Stimulated activated naive B cell treated with anti-CD40 and anti-IgM and Interleukin-4, amounts not matched to agents 10 μg/mL and 1 μg/mL and 100 μg/mL, for 72 hours (primary cell): ENCODE measurements at regions not wholly inside any gene's neighbourhood (a gene's known extent, or its start where the extent isn't known, plus 50 kb on each side); places are given as distances from the start of the nearest gene placed in this dataset.

ENCODE experiments used
- ATAC-seq, 2 donors: fragments of 150-1000 bp; cut with Tn5 transposase; replicated peaks; 2 replicates each; pipeline ENCODE4 v1.10.0; 2021; ENCODE audit warnings: moderate library complexity in 1 of 2
- DNase-seq: peaks from one replicate; pipeline ENCODE4 v3.0.0; 2021
- H3K27ac Mint-ChIP-seq: one replicate; pipeline ENCODE4 v1.8.0; 2022; ENCODE audit warnings: mild to moderate bottlenecking, mixed read lengths
- H3K27me3 Mint-ChIP-seq, 2 donors: one replicate each; pipeline ENCODE4 v1.8.0; 2022; ENCODE audit warnings: mixed read lengths in 2 of 2
- H3K36me3 Mint-ChIP-seq, 2 donors: one replicate each; pipeline ENCODE4 v1.8.0; 2022; ENCODE audit warnings: mixed read lengths in 2 of 2, mild to moderate bottlenecking in 1 of 2
- H3K4me1 Mint-ChIP-seq, 2 donors: one replicate each; pipeline ENCODE4 v1.8.0; 2022; ENCODE audit warnings: mixed read lengths in 2 of 2, mild to moderate bottlenecking in 1 of 2
- H3K4me3 Mint-ChIP-seq, 2 donors: one replicate each; pipeline ENCODE4 v1.8.0; 2022; ENCODE audit warnings: mild to moderate bottlenecking in 2 of 2, mixed read lengths in 2 of 2, moderate library complexity in 1 of 2
- H3K9me3 Mint-ChIP-seq, 2 donors: one replicate each; pipeline ENCODE4 v1.8.0; 2022; ENCODE audit warnings: mixed read lengths in 2 of 2, mild to moderate bottlenecking in 1 of 2

DNA sequence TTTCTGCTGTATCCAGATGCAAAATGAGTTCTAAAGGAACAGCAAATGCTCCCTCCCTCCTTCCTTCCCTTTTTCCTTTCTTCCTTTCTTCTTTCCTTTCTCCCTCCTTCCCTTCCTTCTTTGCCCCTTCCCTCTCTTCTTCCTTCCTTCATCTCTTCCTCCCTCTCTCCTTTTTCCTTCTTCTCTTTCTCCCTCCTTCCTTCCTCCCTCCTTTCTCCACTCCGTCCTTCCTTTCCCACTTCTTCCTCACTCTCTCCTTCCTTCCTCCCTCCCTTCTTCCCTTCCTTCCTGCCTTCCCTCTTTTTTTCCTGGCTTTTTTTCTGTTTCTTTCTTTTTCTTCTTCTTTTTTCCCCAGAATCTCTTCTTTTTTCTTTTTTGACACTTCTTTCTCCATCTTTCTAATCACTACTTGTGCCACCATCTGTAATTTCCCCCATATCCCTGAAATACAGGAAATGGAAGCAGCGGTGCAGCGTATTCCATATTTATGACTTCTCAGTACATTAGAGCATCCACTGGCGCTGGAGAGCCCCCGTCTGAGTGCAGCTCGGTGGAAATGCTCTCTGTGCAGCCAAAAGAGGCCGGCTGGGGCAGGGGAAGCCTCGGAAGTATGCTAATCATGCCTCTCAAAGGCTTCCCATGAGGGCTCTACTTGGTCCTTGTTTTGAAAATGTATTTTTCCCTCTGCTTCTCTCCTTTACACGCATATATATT is 275.6 kb downstream of the TSHZ3 start:
- H3K4me1 Mint-ChIP-seq = no peaks in the 10 kb centered on the region
- no peaks in the 10 kb centered on the region for H3K9me3 Mint-ChIP-seq
- H3K36me3 Mint-ChIP-seq = no peaks in the 10 kb centered on the region
- no peak overlapping the region for H3K4me3 Mint-ChIP-seq
- ATAC-seq (no peak), DNase-seq (no peak)
- H3K27me3 Mint-ChIP-seq = peaks cover 0 to 14% of the 10 kb centered on the region in 2 donors
- H3K27ac Mint-ChIP-seq = no peak overlapping the region

DNA sequence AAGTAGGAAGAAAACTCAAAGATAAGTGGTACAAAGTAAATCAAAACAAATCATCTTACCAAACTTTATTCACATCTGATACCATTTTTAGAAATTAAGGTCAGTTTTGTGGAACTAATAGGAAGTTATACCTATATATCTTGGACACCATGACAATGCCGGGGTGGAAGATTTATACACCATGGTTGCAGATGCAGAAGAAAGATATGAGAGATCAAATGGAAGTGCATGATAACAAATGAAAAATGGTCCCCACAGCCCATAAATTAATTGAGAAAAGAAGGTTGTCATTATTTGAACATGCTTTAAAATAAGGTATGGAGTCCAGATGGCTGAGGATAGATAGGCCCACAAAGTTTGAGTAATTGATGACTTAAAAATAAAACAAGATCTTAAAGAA is 276.8 kb downstream of the TSHZ3 start:
- Mint-ChIP-seq H3K27ac (no peak overlapping the region), H3K9me3 (peaks cover 0 to 4% of the 10 kb centered on the region in 2 donors), H3K36me3 (no peaks in the 10 kb centered on the region), H3K4me1 (no peaks in the 10 kb centered on the region), H3K27me3 (peaks cover 0 to 14% of the 10 kb centered on the region in 2 donors), H3K4me3 (no peak overlapping the region)
- no peak for DNase-seq
- ATAC-seq = no peak

DNA sequence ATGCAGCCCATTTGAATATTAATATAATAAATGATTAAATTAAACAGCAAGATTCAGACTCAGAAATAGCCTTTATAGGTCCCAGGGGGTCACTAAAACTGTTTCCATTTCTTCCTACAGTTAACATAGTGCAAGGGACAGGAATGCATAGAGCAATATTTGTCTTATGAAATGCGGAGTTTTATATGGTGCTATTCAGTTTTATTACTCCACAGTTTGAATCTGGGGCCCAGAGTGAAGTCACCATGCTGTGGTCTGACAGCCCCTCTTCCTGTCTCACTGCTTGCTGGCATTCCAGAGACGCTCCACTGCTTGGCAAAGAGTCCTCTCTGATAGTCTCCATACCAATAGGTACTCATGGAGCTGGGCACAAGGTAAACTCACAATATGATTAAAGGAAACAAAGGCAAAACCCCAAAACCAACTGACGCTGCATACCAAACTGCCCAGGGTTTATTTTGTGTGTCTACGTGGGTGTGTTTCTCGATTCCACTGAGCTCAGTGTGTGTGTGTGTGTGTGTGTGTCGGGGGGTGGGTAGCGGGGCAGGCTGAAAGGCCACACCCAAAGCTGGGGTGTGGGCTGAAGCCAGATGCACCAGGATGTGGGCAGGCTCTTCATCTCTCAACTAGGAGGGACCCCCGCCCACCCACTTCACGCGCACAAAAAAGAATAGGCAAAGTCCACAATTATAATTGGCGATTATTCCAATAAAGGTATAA is 277.9 kb downstream of the TSHZ3 start:
- Mint-ChIP-seq H3K4me1 (no peaks in the 10 kb centered on the region), H3K4me3 (no peak overlapping the region), H3K36me3 (no peaks in the 10 kb centered on the region), H3K9me3 (peaks cover 0 to 4% of the 10 kb centered on the region in 2 donors), H3K27ac (no peak overlapping the region), H3K27me3 (peaks cover 0 to 14% of the 10 kb centered on the region in 2 donors)
- DNase-seq (no peak), ATAC-seq (no peak)

DNA sequence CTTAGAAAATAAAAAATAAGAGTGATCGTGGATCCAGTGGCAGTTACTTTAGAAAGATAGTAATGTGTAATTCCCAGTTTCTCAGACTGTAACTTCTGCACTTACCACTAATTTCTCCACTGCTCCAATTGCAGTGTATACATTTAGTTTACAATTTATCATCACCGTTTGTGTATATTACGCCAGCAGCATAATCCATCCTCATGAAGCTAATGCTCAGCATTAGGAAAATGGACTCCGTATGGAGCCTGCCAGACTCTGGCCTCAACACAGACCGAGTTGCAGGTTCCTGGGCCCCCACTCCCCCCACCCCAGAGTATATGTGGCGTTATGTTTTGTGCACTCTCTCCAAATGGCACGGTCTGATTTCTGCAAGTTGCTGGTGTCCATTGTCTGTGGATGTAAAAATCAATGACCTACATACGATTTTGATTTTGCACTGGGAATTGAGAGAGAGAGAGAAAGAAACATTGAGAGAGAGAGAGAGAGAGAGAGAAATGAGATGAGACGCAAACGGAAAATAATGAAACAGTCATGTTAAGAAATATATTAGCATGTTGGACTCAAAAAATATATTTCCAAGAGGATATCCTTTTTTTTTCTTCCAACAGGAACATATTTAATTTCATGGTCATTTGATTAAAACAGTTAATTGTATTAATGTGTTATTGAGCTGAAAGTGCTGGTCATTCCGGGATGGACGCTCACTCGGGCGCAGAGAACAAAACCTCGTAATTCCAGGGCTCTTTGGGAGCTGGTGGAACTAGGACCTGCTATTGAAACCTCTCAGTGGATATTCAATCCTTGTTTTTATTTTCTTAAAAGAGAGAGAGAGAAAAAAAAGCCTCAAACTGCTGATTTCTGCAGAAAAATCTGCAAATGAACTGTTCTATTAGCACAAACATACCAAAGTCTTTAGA is 278.8 kb downstream of the TSHZ3 start:
- Mint-ChIP-seq H3K27me3 (peaks cover 0 to 14% of the 10 kb centered on the region in 2 donors), H3K9me3 (peaks cover 0 to 4% of the 10 kb centered on the region in 2 donors), H3K4me1 (no peaks in the 10 kb centered on the region), H3K36me3 (no peaks in the 10 kb centered on the region), H3K4me3 (no peak overlapping the region), H3K27ac (no peak overlapping the region)
- DNase-seq (no peak), ATAC-seq (no peak)

DNA sequence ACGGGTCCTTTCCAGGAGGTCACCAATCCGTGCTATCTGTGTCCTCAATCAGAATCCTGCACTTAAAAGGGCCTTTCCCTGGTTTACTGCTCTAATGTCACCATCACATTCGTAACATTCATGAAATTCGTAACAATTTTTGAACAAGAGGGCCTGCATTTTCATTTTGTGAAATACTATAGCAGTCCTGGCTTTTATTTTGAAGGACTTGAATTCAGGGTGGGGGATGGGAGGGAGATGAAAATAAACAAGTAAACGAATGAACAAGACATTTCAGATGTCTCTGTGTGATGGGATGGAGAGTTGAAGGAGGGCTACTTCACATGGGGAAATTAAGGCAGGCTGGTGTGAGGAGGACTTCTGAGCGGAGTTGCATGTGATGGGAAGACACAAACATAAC is 281.0 kb downstream of the TSHZ3 start:
- no peaks in the 10 kb centered on the region for H3K27me3 Mint-ChIP-seq
- no peaks in the 10 kb centered on the region for H3K36me3 Mint-ChIP-seq
- H3K4me3 Mint-ChIP-seq = no peak overlapping the region
- no peaks in the 10 kb centered on the region for H3K4me1 Mint-ChIP-seq
- ATAC-seq (no peak), DNase-seq (no peak)
- peaks cover 1 to 4% of the 10 kb centered on the region in 2 donors for H3K9me3 Mint-ChIP-seq
- H3K27ac Mint-ChIP-seq = no peak overlapping the region

DNA sequence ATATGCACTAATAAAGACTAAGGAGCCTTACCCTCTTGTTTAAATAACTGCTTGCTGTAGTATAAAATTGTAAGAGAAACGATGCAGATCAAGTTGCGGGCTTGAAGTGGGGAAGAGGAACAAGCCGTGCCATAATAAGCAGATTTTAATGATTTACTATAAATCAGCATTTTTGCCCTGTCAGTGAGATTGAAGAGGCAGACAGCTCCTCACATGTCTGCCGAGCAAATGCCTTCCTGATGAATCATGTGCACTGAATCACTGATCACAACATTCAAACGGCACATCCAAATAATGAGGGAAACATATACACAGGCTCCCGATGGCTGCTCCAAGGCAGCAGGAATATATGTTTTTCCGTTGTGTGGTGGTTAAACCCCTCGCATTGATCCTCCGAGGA is 282.9 kb downstream of the TSHZ3 start:
- H3K4me1 Mint-ChIP-seq = no peaks in the 10 kb centered on the region
- H3K4me3 Mint-ChIP-seq = no peak overlapping the region
- ATAC-seq (no peak), DNase-seq (no peak)
- H3K27me3 Mint-ChIP-seq = no peaks in the 10 kb centered on the region
- H3K9me3 Mint-ChIP-seq = peaks cover 8% of the 10 kb centered on the region in 2 donors
- H3K27ac Mint-ChIP-seq = no peak overlapping the region
- H3K36me3 Mint-ChIP-seq = no peaks in the 10 kb centered on the region

DNA sequence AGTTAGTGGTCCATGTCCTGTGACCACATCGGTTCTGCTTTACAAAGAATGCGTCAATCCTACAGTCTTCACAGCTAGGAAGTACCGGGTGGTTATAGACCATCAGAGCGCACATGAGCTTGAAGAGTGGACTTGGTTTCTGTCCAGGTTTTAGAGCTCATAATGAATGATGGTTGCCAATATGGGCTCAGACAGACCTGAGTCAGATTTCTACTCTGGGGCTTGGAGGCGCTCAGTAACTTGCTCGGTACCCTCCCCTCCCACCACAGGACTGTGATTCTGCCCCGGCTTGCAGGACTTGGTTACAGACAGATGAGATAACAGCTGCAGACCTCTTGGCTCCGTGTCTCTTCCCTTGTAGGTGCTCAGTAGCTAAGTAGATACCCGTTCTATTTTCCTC is 284.7 kb downstream of the TSHZ3 start:
- DNase-seq (no peak), ATAC-seq (no peak)
- Mint-ChIP-seq H3K36me3 (no peaks in the 10 kb centered on the region), H3K27me3 (no peaks in the 10 kb centered on the region), H3K4me3 (no peak overlapping the region), H3K27ac (no peak overlapping the region), H3K4me1 (no peaks in the 10 kb centered on the region), H3K9me3 (peaks cover 8 to 12% of the 10 kb centered on the region in 2 donors)

DNA sequence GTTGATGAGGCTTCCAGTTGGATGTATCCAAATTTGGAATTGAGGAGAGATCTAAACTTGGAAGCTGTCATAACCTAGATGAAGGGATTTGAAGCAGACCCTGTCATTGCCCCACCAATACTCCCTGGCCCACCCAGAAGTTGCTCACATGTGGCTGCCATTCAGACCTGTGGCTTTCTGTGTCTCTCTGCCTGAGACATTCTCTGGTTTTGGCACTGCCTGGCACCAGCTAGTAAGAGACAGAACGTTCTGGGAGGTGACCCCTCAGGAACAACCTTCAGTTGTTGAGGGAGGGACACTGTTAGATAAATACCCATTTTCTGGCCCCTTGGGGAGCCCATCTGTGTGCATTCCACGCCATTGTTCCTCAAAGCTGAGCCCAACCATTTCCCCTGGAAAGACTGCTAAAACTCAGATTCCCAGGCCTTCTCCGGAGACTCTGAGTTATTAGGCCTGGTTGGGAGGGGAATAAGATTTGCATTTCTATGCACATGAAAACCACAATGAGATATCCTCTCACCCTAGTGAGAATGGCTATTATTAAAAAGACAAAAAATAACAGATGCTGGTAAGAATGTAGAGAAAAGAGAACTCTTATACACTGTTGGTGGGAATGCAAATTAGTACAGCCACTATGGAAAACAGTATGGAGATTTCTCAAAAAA is 290.4 kb downstream of the TSHZ3 start:
- Mint-ChIP-seq H3K4me3 (no peak overlapping the region), H3K27ac (no peak overlapping the region), H3K36me3 (no peaks in the 10 kb centered on the region), H3K4me1 (no peaks in the 10 kb centered on the region), H3K9me3 (peaks cover 9 to 13% of the 10 kb centered on the region in 2 donors), H3K27me3 (no peaks in the 10 kb centered on the region)
- DNase-seq (no peak), ATAC-seq (no peak)

DNA sequence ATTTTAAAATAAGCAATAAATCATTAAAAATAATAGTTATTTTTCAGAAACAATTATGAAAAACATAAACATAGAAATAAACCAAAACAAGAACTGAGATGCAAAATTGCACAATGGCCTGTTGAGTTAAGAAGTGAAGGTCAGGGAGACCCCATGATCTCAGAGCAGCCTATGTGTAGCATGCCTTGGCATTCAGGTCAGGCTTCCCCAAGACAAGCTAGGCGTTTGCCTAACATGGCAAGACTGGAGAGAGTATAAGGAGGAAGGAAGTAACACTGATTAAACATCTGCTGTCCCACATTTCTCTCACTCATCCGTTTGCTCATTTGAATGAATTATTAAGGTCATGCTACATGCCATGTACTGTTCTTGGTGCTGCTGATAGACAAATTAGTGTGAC is 291.8 kb downstream of the TSHZ3 start:
- Mint-ChIP-seq H3K27ac (no peak overlapping the region), H3K4me1 (no peaks in the 10 kb centered on the region), H3K9me3 (peaks cover 9 to 10% of the 10 kb centered on the region in 2 donors), H3K36me3 (no peaks in the 10 kb centered on the region), H3K27me3 (no peaks in the 10 kb centered on the region), H3K4me3 (no peak overlapping the region)
- DNase-seq = no peak
- no peak for ATAC-seq

DNA sequence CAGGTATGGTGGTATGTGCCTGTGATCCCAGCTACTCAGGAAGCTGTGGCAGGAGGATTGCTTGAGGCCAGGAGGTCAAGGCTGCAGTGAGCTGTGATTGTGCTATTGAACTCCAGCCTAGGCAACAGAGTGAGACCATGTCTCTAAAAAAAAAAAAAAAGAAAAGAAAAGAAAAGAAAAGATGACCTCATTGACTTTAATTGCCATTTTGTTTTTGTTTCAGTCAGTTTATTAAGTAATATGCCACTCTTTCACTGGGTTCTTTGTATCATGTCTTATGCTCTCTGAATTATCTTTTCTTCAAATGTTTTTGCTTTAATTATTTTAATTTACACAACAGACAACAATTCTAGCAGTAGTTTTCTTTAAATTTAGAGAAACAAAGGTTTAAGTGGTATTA is 293.8 kb downstream of the TSHZ3 start:
- peaks cover 4 to 6% of the 10 kb centered on the region in 2 donors for H3K9me3 Mint-ChIP-seq

DNA sequence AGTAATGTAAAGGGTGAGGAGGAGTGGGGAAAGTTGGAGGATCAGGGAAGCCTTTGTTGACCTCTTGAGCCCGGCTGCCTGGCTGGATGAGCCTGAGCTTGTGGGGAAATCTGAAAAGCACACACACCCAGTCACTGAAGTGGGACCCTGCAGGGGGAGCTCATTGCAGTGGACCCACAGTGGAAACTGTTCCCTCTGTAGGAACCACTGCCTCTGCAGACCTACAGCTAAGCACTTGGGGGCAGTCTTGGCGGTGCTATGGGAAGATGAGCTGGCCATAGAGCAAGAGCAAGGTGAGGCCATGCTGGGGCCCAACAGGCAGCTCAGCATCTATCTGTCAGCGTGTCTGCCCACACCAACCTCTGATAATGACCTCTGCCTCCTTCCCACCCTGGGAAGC is 294.8 kb downstream of the TSHZ3 start:
- no peaks in the 10 kb centered on the region for H3K4me1 Mint-ChIP-seq
- no peaks in the 10 kb centered on the region for H3K27me3 Mint-ChIP-seq
- ATAC-seq (peak; percentile 48 to 54), DNase-seq (no peak)
- H3K4me3 Mint-ChIP-seq = no peak overlapping the region
- H3K27ac Mint-ChIP-seq = no peak overlapping the region
- H3K36me3 Mint-ChIP-seq = no peaks in the 10 kb centered on the region
- H3K9me3 Mint-ChIP-seq = peaks cover 4% of the 10 kb centered on the region in 2 donors

More for the DNA sequence above, 293.8 kb downstream of the TSHZ3 start:
- DNase-seq (no peak), ATAC-seq (no peak)
- H3K4me3 Mint-ChIP-seq = no peak overlapping the region
- no peaks in the 10 kb centered on the region for H3K36me3 Mint-ChIP-seq
- H3K27me3 Mint-ChIP-seq = no peaks in the 10 kb centered on the region
- H3K27ac Mint-ChIP-seq = no peak overlapping the region
- no peaks in the 10 kb centered on the region for H3K4me1 Mint-ChIP-seq

DNA sequence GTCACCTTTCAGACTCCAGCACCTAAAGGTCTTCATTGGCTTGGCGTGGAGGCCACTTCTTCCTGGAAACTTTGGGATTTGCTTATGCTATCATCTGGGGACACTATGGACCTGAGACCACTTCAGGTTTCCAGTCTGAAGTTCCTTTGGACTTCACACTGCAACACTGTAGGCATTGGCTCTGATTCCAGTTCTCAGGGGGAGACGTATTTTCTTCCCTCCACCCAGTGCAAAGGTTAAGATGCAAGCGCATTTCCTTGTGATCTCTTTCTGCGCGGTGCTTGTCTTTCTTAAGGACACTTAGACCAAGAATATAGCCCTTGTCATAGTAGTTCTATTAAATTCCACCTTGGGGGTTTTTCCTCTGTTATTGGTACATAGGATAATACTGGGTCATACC is 299.8 kb downstream of the TSHZ3 start:
- ATAC-seq = no peak
- H3K4me3 Mint-ChIP-seq = no peak overlapping the region
- H3K36me3 Mint-ChIP-seq = no peaks in the 10 kb centered on the region
- H3K27ac Mint-ChIP-seq = no peak overlapping the region
- no peak for DNase-seq
- H3K9me3 Mint-ChIP-seq = peaks cover 0 to 1% of the 10 kb centered on the region in 2 donors
- no peaks in the 10 kb centered on the region for H3K27me3 Mint-ChIP-seq
- no peaks in the 10 kb centered on the region for H3K4me1 Mint-ChIP-seq

DNA sequence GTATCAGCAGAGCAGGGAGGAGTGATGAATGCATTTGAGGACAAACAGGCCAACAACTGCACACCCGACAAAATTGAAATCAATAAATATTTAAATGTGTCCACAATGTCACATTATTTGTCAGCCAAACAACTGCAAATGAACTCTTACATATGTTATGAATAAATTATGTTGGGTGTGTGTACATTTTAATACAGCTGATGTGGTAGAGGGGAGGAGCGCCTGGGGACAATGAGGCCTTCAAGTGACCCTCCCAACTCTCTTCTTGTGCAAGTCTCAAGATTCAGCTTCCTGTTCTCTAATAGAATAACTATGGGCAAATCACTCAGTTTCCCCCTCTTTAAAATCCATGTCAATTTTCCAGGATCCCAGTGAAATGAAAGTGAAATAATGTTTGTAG is 303.2 kb downstream of the TSHZ3 start:
- Mint-ChIP-seq H3K36me3 (no peaks in the 10 kb centered on the region), H3K9me3 (peaks cover 0 to 2% of the 10 kb centered on the region in 2 donors), H3K27ac (no peak overlapping the region), H3K4me3 (no peak overlapping the region), H3K27me3 (no peaks in the 10 kb centered on the region), H3K4me1 (no peaks in the 10 kb centered on the region)
- ATAC-seq = no peak
- DNase-seq = no peak

DNA sequence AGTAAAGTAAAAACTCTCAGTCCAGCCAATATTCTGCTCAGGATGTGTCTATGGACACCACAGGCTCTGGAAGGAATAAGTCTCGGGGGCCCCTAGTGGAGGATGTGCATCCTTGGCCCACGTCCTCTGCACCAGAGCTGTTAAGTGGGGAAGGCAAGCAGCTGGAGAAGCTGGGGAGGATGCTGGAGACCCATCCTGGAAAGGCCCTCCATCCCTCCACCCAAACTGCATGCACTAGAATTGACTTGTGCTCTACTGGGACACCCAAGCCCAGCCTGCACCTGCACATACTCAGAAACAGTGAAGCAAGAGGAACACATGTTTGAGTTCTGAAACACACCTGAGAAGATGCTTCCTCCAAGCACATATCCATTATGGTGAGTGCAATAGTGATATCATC is 307.8 kb downstream of the TSHZ3 start:
- ATAC-seq (no peak), DNase-seq (no peak)
- H3K27me3 Mint-ChIP-seq = no peaks in the 10 kb centered on the region
- peaks cover 0 to 5% of the 10 kb centered on the region in 2 donors for H3K9me3 Mint-ChIP-seq
- no peaks in the 10 kb centered on the region for H3K4me1 Mint-ChIP-seq
- no peak overlapping the region for H3K27ac Mint-ChIP-seq
- H3K36me3 Mint-ChIP-seq = no peaks in the 10 kb centered on the region
- H3K4me3 Mint-ChIP-seq = no peak overlapping the region
